Neural cell (in vitro differentiated cells): ENCODE measurements at regions not wholly inside any gene's neighbourhood (a gene's known extent, or its start where the extent isn't known, plus 50 kb on each side); places are given as distances from the start of the nearest gene placed in this dataset.

Source experiments
- H2AFZ ChIP-seq: fragments of 200-600, 300-800 bp; sonication (generic), shearing (Covaris generic); 2 replicates; pipeline ENCODE4 v1.6.0; 2014; ENCODE audit warnings: low read depth, mild to moderate bottlenecking, antibody characterized with exemption, low read length, moderate library complexity
- H3F3A ChIP-seq: fragments of 200-600 bp; shearing (Covaris generic); 2 replicates; pipeline ENCODE4 v1.6.1; 2016; ENCODE audit warnings: mild to moderate bottlenecking, moderate library complexity, mixed read lengths, antibody characterized with exemption, low read length; ENCODE audit not compliant: insufficient read depth, poor library complexity, severe bottlenecking
- H3K27ac ChIP-seq: fragments of 200-600, 300-800 bp; sonication (generic), shearing (Covaris generic); 2 replicates; pipeline ENCODE4 v1.5.1; 2014; ENCODE audit warnings: mild to moderate bottlenecking, low read length, moderate library complexity
- H3K27me3 ChIP-seq: fragments of 300-800, 200-600 bp; sonication (generic), shearing (Covaris generic); 2 replicates; pipeline ENCODE4 v1.6.0; 2014; ENCODE audit warnings: mild to moderate bottlenecking, low read depth, low read length, moderate library complexity; ENCODE audit not compliant: insufficient read depth
- H3K36me3 ChIP-seq: fragments of 300-800, 200-600 bp; sonication (generic), shearing (Covaris generic); 2 replicates; pipeline ENCODE4 v1.5.1; 2014; ENCODE audit warnings: mild to moderate bottlenecking, antibody characterized with exemption, low read length, moderate library complexity; ENCODE audit not compliant: insufficient read depth
- H3K4me2 ChIP-seq: fragments of 300-800, 200-600 bp; sonication (generic), shearing (Covaris generic); 2 replicates; pipeline ENCODE4 v1.6.0; 2014; ENCODE audit warnings: mild to moderate bottlenecking, low read length
- H3K4me3 ChIP-seq: fragments of 300-800, 200-600 bp; sonication (generic), shearing (Covaris generic); 2 replicates; pipeline ENCODE4 v1.5.1; 2014; ENCODE audit warnings: mild to moderate bottlenecking, low read length, moderate library complexity
- H3K79me2 ChIP-seq: fragments of 200-600 bp; shearing (Covaris generic); replicated peaks from 2 replicates; pipeline ENCODE4 v1.6.0; 2014; ENCODE audit warnings: mild to moderate bottlenecking, low read length, moderate library complexity; ENCODE audit not compliant: insufficient read depth
- H3K9ac ChIP-seq: fragments of 300-800, 200-600 bp; sonication (generic), shearing (Covaris generic); 2 replicates; pipeline ENCODE4 v1.6.1; 2016; ENCODE audit warnings: mild to moderate bottlenecking, low read length, mixed read lengths
- H3K9me2 ChIP-seq: fragments of 200-600 bp; shearing (Covaris generic); 2 replicates; pipeline ENCODE4 v1.6.1; 2016; ENCODE audit warnings: mild to moderate bottlenecking, low read length, mixed read lengths; ENCODE audit not compliant: insufficient read depth
- H3K9me3 ChIP-seq: fragments of 200-600, 300-800 bp; sonication (generic), shearing (Covaris generic); 2 replicates; pipeline ENCODE4 v1.6.1; 2016; ENCODE audit warnings: mild to moderate bottlenecking, mixed run types, low read length, moderate library complexity, mixed read lengths
- H4K20me1 ChIP-seq: fragments of 200-600 bp; shearing (Covaris generic); 2 replicates; pipeline ENCODE4 v1.6.1; 2016; ENCODE audit warnings: mild to moderate bottlenecking, mixed run types; ENCODE audit not compliant: insufficient read depth
- CTCF ChIP-seq: fragments of 450-650 bp; IDR thresholded peaks from 2 replicates; pipeline ENCODE4 v1.5.1; 2014; ENCODE audit warnings: antibody characterized with exemption, mild to moderate bottlenecking, moderate library complexity; ENCODE audit not compliant: poor library complexity, severe bottlenecking
- EP300 ChIP-seq: fragments of 450-650 bp; conservative IDR thresholded peaks from 2 replicates; pipeline ENCODE4 v1.6.1; 2014; ENCODE audit warnings: antibody characterized with exemption, mild to moderate bottlenecking, moderate library complexity; ENCODE audit not compliant: poor library complexity, severe bottlenecking
- EZH2 ChIP-seq: fragments of 200-600, 300-800 bp; shearing (Covaris generic), sonication (generic); IDR thresholded peaks from 2 replicates; pipeline ENCODE4 v1.6.1; 2014; ENCODE audit warnings: antibody characterized with exemption, low read length, borderline replicate concordance, mild to moderate bottlenecking; ENCODE audit not compliant: insufficient read depth, poor library complexity, severe bottlenecking
- MXI1 ChIP-seq: fragments of 450-650 bp; conservative IDR thresholded peaks from 2 replicates; pipeline ENCODE4 v1.6.1; 2014; ENCODE audit warnings: antibody characterized with exemption, mild to moderate bottlenecking; ENCODE audit not compliant: poor library complexity, severe bottlenecking
- POLR2AphosphoS5 ChIP-seq: IDR thresholded peaks from 2 replicates; pipeline ENCODE4 v1.6.1; 2012
- RAD21 ChIP-seq: fragments of 450-650 bp; conservative IDR thresholded peaks from 2 replicates; pipeline ENCODE4 v1.6.1; 2014; ENCODE audit warnings: antibody characterized with exemption, mild to moderate bottlenecking, moderate library complexity
- SMC3 ChIP-seq: fragments of 450-650 bp; conservative IDR thresholded peaks from 2 replicates; pipeline ENCODE4 v1.6.1; 2014; ENCODE audit warnings: antibody characterized with exemption, mild to moderate bottlenecking, moderate library complexity; ENCODE audit not compliant: poor library complexity
- TAF1 ChIP-seq: IDR thresholded peaks from 2 replicates; pipeline ENCODE4 v1.6.1; 2012; ENCODE audit warnings: low read depth
- TF ChIP-seq, protein P1 (sequence below): IDR thresholded peaks from 2 replicates; pipeline ENCODE4 v1.6.1; 2012; ENCODE audit warnings: borderline replicate concordance

DNA sequence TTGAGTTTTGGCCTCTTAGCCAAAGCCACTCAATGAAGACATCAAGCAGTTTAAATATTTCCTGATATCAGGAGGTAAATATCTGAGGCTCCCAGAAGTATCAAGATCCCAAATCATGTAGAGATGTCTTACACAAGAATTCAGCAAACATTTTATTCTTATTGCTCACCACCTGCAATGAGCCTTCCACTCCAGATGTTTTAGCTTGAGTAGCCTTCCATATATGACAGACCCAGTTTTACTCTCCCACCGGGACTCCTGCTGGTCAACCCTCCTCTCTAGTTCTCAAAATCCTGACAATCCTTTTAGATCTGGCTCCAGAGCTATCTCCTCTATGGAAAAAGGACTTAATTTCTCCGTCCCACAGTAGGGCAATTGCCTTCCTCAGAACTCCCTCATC is 404.4 kb downstream of the KCNA4 start:
- Histone ChIP-seq H4K20me1 (no peaks in the 10 kb centered on the region), H3F3A (no peaks in the 10 kb centered on the region), H3K27ac (no peak overlapping the region)

GRCh38 chr11:29606330-29607031 is 410.3 kb downstream of the KCNA4 start:
- Histone ChIP-seq H3K9me3 (no peaks in the 10 kb centered on the region), H3K4me3 (no peak overlapping the region), H3K27me3 (no peaks in the 10 kb centered on the region), H3K9ac (no peak overlapping the region), H4K20me1 (no peaks in the 10 kb centered on the region), H3K27ac (no peak overlapping the region), H3K36me3 (no peaks in the 10 kb centered on the region), H3F3A (no peaks in the 10 kb centered on the region), H3K79me2 (no peaks in the 10 kb centered on the region), H3K9me2 (no peaks in the 10 kb centered on the region), H2AFZ (no peak overlapping the region), H3K4me2 (no peak overlapping the region)
- TF ChIP-seq RAD21 (no peak), MXI1 (no peak), EP300 (no peak), SMC3 (no peak), TAF1 (no peak), EZH2 (no peak), CTCF (no peak)
- TF ChIP-seq, protein P1, sequence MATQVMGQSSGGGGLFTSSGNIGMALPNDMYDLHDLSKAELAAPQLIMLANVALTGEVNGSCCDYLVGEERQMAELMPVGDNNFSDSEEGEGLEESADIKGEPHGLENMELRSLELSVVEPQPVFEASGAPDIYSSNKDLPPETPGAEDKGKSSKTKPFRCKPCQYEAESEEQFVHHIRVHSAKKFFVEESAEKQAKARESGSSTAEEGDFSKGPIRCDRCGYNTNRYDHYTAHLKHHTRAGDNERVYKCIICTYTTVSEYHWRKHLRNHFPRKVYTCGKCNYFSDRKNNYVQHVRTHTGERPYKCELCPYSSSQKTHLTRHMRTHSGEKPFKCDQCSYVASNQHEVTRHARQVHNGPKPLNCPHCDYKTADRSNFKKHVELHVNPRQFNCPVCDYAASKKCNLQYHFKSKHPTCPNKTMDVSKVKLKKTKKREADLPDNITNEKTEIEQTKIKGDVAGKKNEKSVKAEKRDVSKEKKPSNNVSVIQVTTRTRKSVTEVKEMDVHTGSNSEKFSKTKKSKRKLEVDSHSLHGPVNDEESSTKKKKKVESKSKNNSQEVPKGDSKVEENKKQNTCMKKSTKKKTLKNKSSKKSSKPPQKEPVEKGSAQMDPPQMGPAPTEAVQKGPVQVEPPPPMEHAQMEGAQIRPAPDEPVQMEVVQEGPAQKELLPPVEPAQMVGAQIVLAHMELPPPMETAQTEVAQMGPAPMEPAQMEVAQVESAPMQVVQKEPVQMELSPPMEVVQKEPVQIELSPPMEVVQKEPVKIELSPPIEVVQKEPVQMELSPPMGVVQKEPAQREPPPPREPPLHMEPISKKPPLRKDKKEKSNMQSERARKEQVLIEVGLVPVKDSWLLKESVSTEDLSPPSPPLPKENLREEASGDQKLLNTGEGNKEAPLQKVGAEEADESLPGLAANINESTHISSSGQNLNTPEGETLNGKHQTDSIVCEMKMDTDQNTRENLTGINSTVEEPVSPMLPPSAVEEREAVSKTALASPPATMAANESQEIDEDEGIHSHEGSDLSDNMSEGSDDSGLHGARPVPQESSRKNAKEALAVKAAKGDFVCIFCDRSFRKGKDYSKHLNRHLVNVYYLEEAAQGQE, result no peak

More for the DNA sequence above, 404.4 kb downstream of the KCNA4 start:
- no peak overlapping the region for H2AFZ ChIP-seq
- no peaks in the 10 kb centered on the region for H3K79me2 ChIP-seq
- no peaks in the 10 kb centered on the region for H3K9me3 ChIP-seq
- TF ChIP-seq, protein P1, result no peak
- TF ChIP-seq POLR2AphosphoS5 (no peak), CTCF (no peak), SMC3 (no peak), MXI1 (no peak), TAF1 (no peak), RAD21 (no peak), EZH2 (no peak), EP300 (no peak)
- no peaks in the 10 kb centered on the region for H3K27me3 ChIP-seq
- no peaks in the 10 kb centered on the region for H3K9me2 ChIP-seq
- H3K4me2 ChIP-seq, result no peak overlapping the region
- H3K36me3 ChIP-seq, result no peaks in the 10 kb centered on the region
- no peak overlapping the region for H3K9ac ChIP-seq
- H3K4me3 ChIP-seq, result no peak overlapping the region
